B cell (primary cell): ENCODE measurements at regions not wholly inside any gene's neighbourhood (a gene's known extent, or its start where the extent isn't known, plus 50 kb on each side); places are given as distances from the start of the nearest gene placed in this dataset.
A peak's percentile ranks its signal among the peaks of the same experiment; 100 is the strongest.

Experiments
- ATAC-seq: fragments of 200-7000 bp; cut with Tn5 transposase; one replicate; pipeline ENCODE4 v1.10.0; 2021; ENCODE audit warnings: low read depth, mild to moderate bottlenecking, moderate number of reproducible peaks, moderate library complexity
- CTCF ChIA-PET: fragments of 350-600 bp; sonication (Branson Sonifier 250); formaldehyde crosslinking; loops from one replicate; lab custom pipeline; 2021; ENCODE audit warnings: antibody characterized with exemption, inconsistent platforms; lab: Charles Lee
- POLR2A ChIA-PET: fragments of 350-600 bp; sonication (Branson Sonifier 250); formaldehyde crosslinking; loops from one replicate; lab custom pipeline; 2021; ENCODE audit warnings: antibody characterized with exemption; lab: Charles Lee
- DNase-seq: peaks from one replicate; pipeline ENCODE4 v3.0.0; 2013
- H2AFZ ChIP-seq: 2 replicates; pipeline ENCODE4 v1.6.1; 2012; ENCODE audit warnings: mild to moderate bottlenecking, low read depth, low read length; ENCODE audit not compliant: insufficient read depth, poor library complexity, severe bottlenecking
- H3K27ac ChIP-seq, 2 donors: 1 replicate in 1 of 2; 2 replicates in 1 of 2; pipeline ENCODE4 v1.5.1; 2012 to 2013; ENCODE audit warnings: low read length in 2 of 2, mild to moderate bottlenecking in 2 of 2, moderate library complexity in 1 of 2
- H3K27me3 ChIP-seq, 4 experiments: fragments of 200-600 bp in 1 of 4; sonication (generic) in 1 of 4; replicated peaks in 1 of 4; 1 replicate in 2 of 4; 2 replicates in 2 of 4; pipeline versions ENCODE4 v1.6.1 to v1.7.0; 2013 to 2016; ENCODE audit warnings: low read length in 3 of 4, mild to moderate bottlenecking in 2 of 4, mixed read lengths in 1 of 4, moderate library complexity in 1 of 4; ENCODE audit not compliant: insufficient read depth in 4 of 4, control insufficient read depth in 3 of 4; ENCODE audit errors: control extremely low read depth in 1 of 4
- H3K36me3 ChIP-seq, 2 experiments: replicated peaks in 1 of 2; 1 replicate in 1 of 2; 2 replicates in 1 of 2; pipeline versions ENCODE4 v1.6.1 to v1.7.1; 2013; ENCODE audit warnings: low read length in 1 of 2; ENCODE audit not compliant: insufficient read depth in 2 of 2, control insufficient read depth in 1 of 2; ENCODE audit errors: control extremely low read depth in 1 of 2, extremely low read depth in 1 of 2
- H3K4me1 ChIP-seq, 2 donors: fragments of 200-600 bp in 1 of 2; sonication (generic) in 1 of 2; 1 replicate in 1 of 2; 2 replicates in 1 of 2; pipeline versions ENCODE4 v1.5.1 to v1.6.1; 2013 to 2017; ENCODE audit warnings: low read length in 2 of 2; ENCODE audit not compliant: control insufficient read depth in 2 of 2, insufficient read depth in 2 of 2
- H3K4me2 ChIP-seq: replicated peaks from 2 replicates; pipeline ENCODE3; 2012; ENCODE audit warnings: mild to moderate bottlenecking, low read depth, low read length; ENCODE audit not compliant: poor library complexity, severe bottlenecking
- H3K4me3 ChIP-seq, 5 experiments: fragments of 200-600 bp in 1 of 5; sonication (generic) in 1 of 5; 1 replicate in 3 of 5; 2 replicates in 2 of 5; pipeline versions ENCODE4 v1.5.1 to v1.7.0; 2011 to 2016; ENCODE audit warnings: low read length in 4 of 5, mild to moderate bottlenecking in 4 of 5, low read depth in 2 of 5, control low read depth in 1 of 5, moderate library complexity in 1 of 5; ENCODE audit not compliant: insufficient read depth in 1 of 5; ENCODE audit errors: control extremely low read depth in 1 of 5, extremely low read depth in 1 of 5
- H3K79me2 ChIP-seq: fragments of 200-600 bp; sonication (generic); one replicate; pipeline ENCODE4 v1.6.0; 2016; ENCODE audit warnings: low read length; ENCODE audit not compliant: control insufficient read depth, insufficient read depth
- H3K9ac ChIP-seq: fragments of 200-600 bp; sonication (generic); 2 replicates; pipeline ENCODE4 v1.6.1; 2017; ENCODE audit warnings: mild to moderate bottlenecking, low read length, moderate library complexity
- H3K9me3 ChIP-seq, 3 donors: one replicate each; pipeline versions ENCODE4 v1.6.1 to v1.7.1; 2013; ENCODE audit warnings: low read length in 2 of 3; ENCODE audit not compliant: control insufficient read depth in 2 of 3, insufficient read depth in 1 of 3; ENCODE audit errors: control extremely low read depth in 1 of 3
- H4K20me1 ChIP-seq: 2 replicates; pipeline ENCODE4 v1.6.0; 2012; ENCODE audit warnings: mild to moderate bottlenecking, low read length; ENCODE audit not compliant: insufficient read depth, control insufficient read depth, poor library complexity, severe bottlenecking
- H3K27ac Mint-ChIP-seq: one replicate; pipeline ENCODE4 v1.8.0; 2021; ENCODE audit warnings: mixed read lengths
- H3K27me3 Mint-ChIP-seq: one replicate; pipeline ENCODE4 v1.8.0; 2021; ENCODE audit warnings: mixed read lengths
- H3K4me1 Mint-ChIP-seq: one replicate; pipeline ENCODE4 v1.8.0; 2021; ENCODE audit warnings: mixed read lengths
- H3K4me3 Mint-ChIP-seq: one replicate; pipeline ENCODE4 v1.8.0; 2021; ENCODE audit warnings: mixed read lengths
- H3K9me3 Mint-ChIP-seq: one replicate; pipeline ENCODE4 v1.8.0; 2022; ENCODE audit warnings: mixed read lengths; ENCODE audit not compliant: insufficient read depth
- CTCF ChIP-seq: fragments of 200-600 bp; IDR thresholded peaks from one replicate; pipeline ENCODE4 v1.8.0; 2022; ENCODE audit warnings: antibody characterized with exemption, mild to moderate bottlenecking
- EZH2 ChIP-seq: IDR thresholded peaks from 2 replicates; pipeline ENCODE4 v1.6.1; 2012; ENCODE audit warnings: borderline replicate concordance, low read depth, mild to moderate bottlenecking, moderate library complexity, low read length; ENCODE audit not compliant: insufficient read depth, poor library complexity, severe bottlenecking
- WGBS: methylation state at CpG from one replicate; pipeline ENCODE4 v1.1.5; 2013; ENCODE audit warnings: missing lambda C conversion rate; ENCODE audit not compliant: insufficient coverage; 5-methylcytosine and 5-hydroxymethylcytosine counted together
- intact Hi-C: fragments of 100-400 bp; cut with micrococcal nuclease; formaldehyde crosslinking; loops from one replicate; pipeline ENCODE4 v1.10.0; 2022

GRCh38 chr7:96415293-96415940 is 93.5 kb upstream of the SLC25A13 start:
- POLR2A ChIA-PET, result no interaction called here

GRCh38 chr7:96414931-96415292 is 93.0 kb upstream of the SLC25A13 start:
- Mint-ChIP-seq H3K9me3 (no peaks in the 10 kb centered on the region), H3K27ac (no peak overlapping the region), H3K27me3 (peaks cover 13% of the 10 kb centered on the region), H3K4me1 (no peaks in the 10 kb centered on the region), H3K4me3 (no peak overlapping the region)
- CTCF ChIA-PET, result no interaction called here
- POLR2A ChIA-PET, result no interaction called here
- intact Hi-C loops, result no loop called here
- peak; percentile 13 for TF ChIP-seq CTCF
- no peak for TF ChIP-seq EZH2
- WGBS, result no CpG with 5 or more reads among the region's 3 CpGs
- no peak overlapping the region for H3K4me2 ChIP-seq
- H3K4me1 ChIP-seq, result no peaks in the 10 kb centered on the region
- ATAC-seq (no peak), DNase-seq (no peak)
- no peak overlapping the region for H3K27ac ChIP-seq
- H2AFZ ChIP-seq, result no peak overlapping the region
- no peak overlapping the region for H3K9ac ChIP-seq
- no peaks in the 10 kb centered on the region for H3K27me3 ChIP-seq
- H4K20me1 ChIP-seq, result no peaks in the 10 kb centered on the region
- no peaks in the 10 kb centered on the region for H3K79me2 ChIP-seq
- H3K36me3 ChIP-seq, result no peaks in the 10 kb centered on the region
- no peak overlapping the region for H3K4me3 ChIP-seq
- no peaks in the 10 kb centered on the region for H3K9me3 ChIP-seq

More at GRCh38 chr7:96415293-96415940, 93.5 kb upstream of the SLC25A13 start:
- no peak overlapping the region for H3K4me2 ChIP-seq
- H3K9ac ChIP-seq, result no peak overlapping the region
- DNase-seq (no peak), ATAC-seq (no peak)
- no peak overlapping the region for H2AFZ ChIP-seq
- intact Hi-C loops, result no loop called here
- Mint-ChIP-seq H3K9me3 (no peaks in the 10 kb centered on the region), H3K4me3 (no peak overlapping the region), H3K4me1 (no peaks in the 10 kb centered on the region), H3K27ac (no peak overlapping the region), H3K27me3 (peaks cover 8% of the 10 kb centered on the region)
- TF ChIP-seq CTCF, result no peak
- no peak for TF ChIP-seq EZH2
- WGBS, result 96% methylated on average over 3 of the region's 3 CpGs
- no peaks in the 10 kb centered on the region for H3K4me1 ChIP-seq
- no peak overlapping the region for H3K27ac ChIP-seq
- no peaks in the 10 kb centered on the region for H3K9me3 ChIP-seq
- CTCF ChIA-PET, result no interaction called here
- H3K27me3 ChIP-seq, result no peaks in the 10 kb centered on the region
- no peaks in the 10 kb centered on the region for H3K79me2 ChIP-seq
- no peaks in the 10 kb centered on the region for H3K36me3 ChIP-seq
- no peaks in the 10 kb centered on the region for H4K20me1 ChIP-seq
- H3K4me3 ChIP-seq, result no peak overlapping the region
